HepG2 (cell line): ENCODE measurements at regions not wholly inside any gene's neighbourhood (a gene's known extent, or its start where the extent isn't known, plus 50 kb on each side); places are given as distances from the start of the nearest gene placed in this dataset.

Experiments used
- ARNT ChIP-seq: fragments of 450-650 bp; IDR thresholded peaks from 2 replicates; pipeline ENCODE4 v1.6.1; 2017
- CREB1 ChIP-seq, 2 experiments: fragments of 450-650 bp in 1 of 2; IDR thresholded peaks; 2 replicates each; pipeline ENCODE4 v1.6.1; 2016 to 2017; ENCODE audit warnings: control low read depth in 1 of 2, mild to moderate bottlenecking in 1 of 2, missing compliant biosample characterization in 1 of 2, missing genetic modification characterization in 1 of 2
- DR1 ChIP-seq: sonication (generic); formaldehyde crosslinking; IDR thresholded peaks from 2 replicates; pipeline ENCODE4 v1.8.0; 2021; ENCODE audit warnings: mild to moderate bottlenecking, missing genetic modification reagents, inconsistent platforms
- ELF3 ChIP-seq: IDR thresholded peaks from 2 replicates; pipeline ENCODE4 v1.6.1; 2016; ENCODE audit warnings: missing genetic modification reagents, missing compliant biosample characterization
- EP300 ChIP-seq, 3 experiments: sonication (generic) in 1 of 3; formaldehyde crosslinking in 1 of 3; IDR thresholded peaks; 2 replicates each; pipeline versions ENCODE4 v1.5.1 to v1.6.1; 2011 to 2020; ENCODE audit warnings: low read depth in 2 of 3, low read length in 2 of 3, borderline replicate concordance in 1 of 3, improper control_type of control experiment in 1 of 3, mild to moderate bottlenecking in 1 of 3, missing genetic modification reagents in 1 of 3, moderate library complexity in 1 of 3
- HOXA5 ChIP-seq: sonication (generic); formaldehyde crosslinking; IDR thresholded peaks from 2 replicates; pipeline ENCODE4 v1.4.0; 2020; ENCODE audit warnings: missing genetic modification reagents
- IKZF1 ChIP-seq: fragments of 450-650 bp; IDR thresholded peaks from 2 replicates; pipeline ENCODE4 v1.7.1; 2016
- MED8 ChIP-seq: sonication (generic); formaldehyde crosslinking; IDR thresholded peaks from 2 replicates; pipeline ENCODE4 v1.8.1; 2023; ENCODE audit warnings: mild to moderate bottlenecking, missing genetic modification reagents; ENCODE audit not compliant: insufficient replicate concordance
- NBN ChIP-seq: fragments of 450-650 bp; conservative IDR thresholded peaks from 2 replicates; pipeline ENCODE4 v1.6.1; 2017
- NFE2L2 ChIP-seq: fragments of 150-350 bp; IDR thresholded peaks from 2 replicates; pipeline ENCODE4 v1.6.1; 2014; ENCODE audit warnings: low read length
- RBM22 ChIP-seq: fragments of 200-400 bp; formaldehyde crosslinking; optimal IDR thresholded peaks from 2 replicates; pipeline ENCODE3; 2017; ENCODE audit warnings: mild to moderate bottlenecking, low read length, moderate library complexity
- SOX13 ChIP-seq, 3 experiments: fragments of 450-650 bp in 1 of 3; sonication (generic) in 1 of 3; formaldehyde crosslinking in 1 of 3; IDR thresholded peaks in 2 of 3; conservative IDR thresholded peaks in 1 of 3; 2 replicates each; pipeline versions ENCODE4 v1.5.0 to v1.6.1; 2016 to 2020; ENCODE audit warnings: antibody characterized with exemption in 1 of 3, mild to moderate bottlenecking in 1 of 3, missing compliant biosample characterization in 1 of 3, missing genetic modification reagents in 1 of 3, moderate library complexity in 1 of 3
- ZNF260 ChIP-seq: sonication (generic); formaldehyde crosslinking; IDR thresholded peaks from 2 replicates; pipeline ENCODE4 v1.4.0; 2020; ENCODE audit warnings: missing genetic modification reagents, low read depth, mild to moderate bottlenecking, borderline replicate concordance
- TF ChIP-seq, protein P1 (sequence below): sonication (generic); formaldehyde crosslinking; IDR thresholded peaks from 2 replicates; pipeline ENCODE4 v1.4.0; 2020; ENCODE audit warnings: mild to moderate bottlenecking, missing genetic modification reagents
- TF ChIP-seq, protein P2 (sequence below): sonication (generic); formaldehyde crosslinking; IDR thresholded peaks from 2 replicates; pipeline ENCODE4 v1.4.0; 2020; ENCODE audit warnings: missing genetic modification reagents
- TF ChIP-seq, protein P3 (sequence below), 2 experiments: sonication (generic) in 1 of 2; formaldehyde crosslinking in 1 of 2; IDR thresholded peaks; 2 replicates each; pipeline versions ENCODE4 v1.4.0 to v1.6.1; 2016 to 2020; ENCODE audit warnings: borderline replicate concordance in 1 of 2, low read depth in 1 of 2, mild to moderate bottlenecking in 1 of 2, missing genetic modification reagents in 1 of 2
- TF ChIP-seq, protein P4 (sequence below): sonication (generic); IDR thresholded peaks from 2 replicates; pipeline ENCODE4 v1.6.1; 2016; ENCODE audit warnings: low read depth, borderline replicate concordance

DNA sequence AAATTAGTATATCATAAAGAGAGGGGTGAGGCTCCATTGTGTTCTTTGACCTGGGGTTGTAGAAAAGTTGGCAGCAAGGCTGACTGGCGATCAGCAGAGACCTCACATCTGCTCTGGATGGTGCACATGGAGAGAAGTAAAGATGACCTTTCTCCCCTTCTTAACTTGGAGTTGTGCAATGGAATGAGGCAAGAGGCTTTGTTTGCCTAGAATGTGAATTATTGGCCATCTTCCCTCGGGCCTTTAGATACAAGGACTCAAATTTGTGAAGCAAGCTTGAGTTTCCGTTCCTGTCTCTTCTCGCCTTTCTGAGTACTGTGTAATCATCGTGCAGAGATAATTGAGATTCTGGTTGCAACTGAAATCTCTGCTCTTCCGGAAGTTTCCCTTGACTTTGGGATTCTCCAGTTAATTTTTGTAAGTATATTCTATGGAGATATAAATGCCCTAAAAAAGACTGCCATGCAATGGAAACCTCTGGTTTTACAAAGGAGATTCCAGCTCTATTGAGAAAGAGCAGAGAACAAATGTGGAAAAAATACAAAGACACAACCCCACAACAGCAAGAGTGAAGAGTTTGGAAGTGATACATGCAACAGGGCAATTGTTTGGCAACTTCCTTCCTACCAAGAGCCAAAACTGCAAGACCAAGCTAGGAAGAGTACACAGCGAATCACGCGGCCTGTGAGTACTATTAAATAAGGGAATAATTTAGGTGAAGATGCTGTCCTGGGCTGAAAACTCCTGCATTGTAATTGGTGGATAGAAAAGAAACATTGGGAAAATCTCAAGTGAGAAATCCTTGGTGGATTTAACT lies 542.3 kb upstream of the NRP1 start (continued):
- no peak for TF ChIP-seq IKZF1
- no peak for TF ChIP-seq ARNT
- TF ChIP-seq ELF3 (CRISPR knock-in tag) = 0 out of 2 replicates have a peak, but pooled peaks have one; percentile 17
- TF ChIP-seq, protein P1, sequence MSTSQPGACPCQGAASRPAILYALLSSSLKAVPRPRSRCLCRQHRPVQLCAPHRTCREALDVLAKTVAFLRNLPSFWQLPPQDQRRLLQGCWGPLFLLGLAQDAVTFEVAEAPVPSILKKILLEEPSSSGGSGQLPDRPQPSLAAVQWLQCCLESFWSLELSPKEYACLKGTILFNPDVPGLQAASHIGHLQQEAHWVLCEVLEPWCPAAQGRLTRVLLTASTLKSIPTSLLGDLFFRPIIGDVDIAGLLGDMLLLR (CRISPR knock-in tag) = no peak
- no peak for TF ChIP-seq ZNF260 (CRISPR knock-in tag)
- TF ChIP-seq SOX13 (IDR thresholded peaks at IDR 0.05) = peak; percentile 51; the same call in 1 of the 2 replicates
- peak in 1 of 2 experiments; percentile 88; a peak in 2 of 4 replicates for TF ChIP-seq SOX13 (CRISPR knock-in tag; conservative IDR thresholded peaks at IDR 0.05 in 1 of 2, IDR thresholded peaks at IDR 0.05 in 1 of 2)
- TF ChIP-seq, protein P2, sequence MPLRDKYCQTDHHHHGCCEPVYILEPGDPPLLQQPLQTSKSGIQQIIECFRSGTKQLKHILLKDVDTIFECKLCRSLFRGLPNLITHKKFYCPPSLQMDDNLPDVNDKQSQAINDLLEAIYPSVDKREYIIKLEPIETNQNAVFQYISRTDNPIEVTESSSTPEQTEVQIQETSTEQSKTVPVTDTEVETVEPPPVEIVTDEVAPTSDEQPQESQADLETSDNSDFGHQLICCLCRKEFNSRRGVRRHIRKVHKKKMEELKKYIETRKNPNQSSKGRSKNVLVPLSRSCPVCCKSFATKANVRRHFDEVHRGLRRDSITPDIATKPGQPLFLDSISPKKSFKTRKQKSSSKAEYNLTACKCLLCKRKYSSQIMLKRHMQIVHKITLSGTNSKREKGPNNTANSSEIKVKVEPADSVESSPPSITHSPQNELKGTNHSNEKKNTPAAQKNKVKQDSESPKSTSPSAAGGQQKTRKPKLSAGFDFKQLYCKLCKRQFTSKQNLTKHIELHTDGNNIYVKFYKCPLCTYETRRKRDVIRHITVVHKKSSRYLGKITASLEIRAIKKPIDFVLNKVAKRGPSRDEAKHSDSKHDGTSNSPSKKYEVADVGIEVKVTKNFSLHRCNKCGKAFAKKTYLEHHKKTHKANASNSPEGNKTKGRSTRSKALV (CRISPR knock-in tag) = no peak
- TF ChIP-seq EP300 (IDR thresholded peaks at IDR 0.05; ENCODE audit: low read depth in 2 of 2, low read length in 2 of 2) = peak in 1 of 2 experiments; percentile 89; a peak in 2 of 4 replicates
- no peak for TF ChIP-seq EP300 (CRISPR knock-in tag; IDR thresholded peaks at IDR 0.05; ENCODE audit: borderline replicate concordance)
- TF ChIP-seq DR1 (CRISPR knock-in tag) = no peak; the same call in 1 of the 2 replicates
- TF ChIP-seq, protein P3, sequence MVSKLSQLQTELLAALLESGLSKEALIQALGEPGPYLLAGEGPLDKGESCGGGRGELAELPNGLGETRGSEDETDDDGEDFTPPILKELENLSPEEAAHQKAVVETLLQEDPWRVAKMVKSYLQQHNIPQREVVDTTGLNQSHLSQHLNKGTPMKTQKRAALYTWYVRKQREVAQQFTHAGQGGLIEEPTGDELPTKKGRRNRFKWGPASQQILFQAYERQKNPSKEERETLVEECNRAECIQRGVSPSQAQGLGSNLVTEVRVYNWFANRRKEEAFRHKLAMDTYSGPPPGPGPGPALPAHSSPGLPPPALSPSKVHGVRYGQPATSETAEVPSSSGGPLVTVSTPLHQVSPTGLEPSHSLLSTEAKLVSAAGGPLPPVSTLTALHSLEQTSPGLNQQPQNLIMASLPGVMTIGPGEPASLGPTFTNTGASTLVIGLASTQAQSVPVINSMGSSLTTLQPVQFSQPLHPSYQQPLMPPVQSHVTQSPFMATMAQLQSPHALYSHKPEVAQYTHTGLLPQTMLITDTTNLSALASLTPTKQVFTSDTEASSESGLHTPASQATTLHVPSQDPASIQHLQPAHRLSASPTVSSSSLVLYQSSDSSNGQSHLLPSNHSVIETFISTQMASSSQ (IDR thresholded peaks at IDR 0.05; ENCODE audit: low read depth) = no peak
- TF ChIP-seq, protein P3 (CRISPR knock-in tag; IDR thresholded peaks at IDR 0.05; ENCODE audit: borderline replicate concordance) = peak; percentile 71; the same call in 1 of the 2 replicates
- TF ChIP-seq CREB1 (IDR thresholded peaks at IDR 0.05) = no peak
- peak; percentile 43; the same call in 1 of the 2 replicates for TF ChIP-seq CREB1 (CRISPR knock-in tag; IDR thresholded peaks at IDR 0.05)
- TF ChIP-seq NBN = no peak
- TF ChIP-seq RBM22 = no peak
- TF ChIP-seq MED8 (CRISPR knock-in tag) = peak; percentile 17
- TF ChIP-seq, protein P4, sequence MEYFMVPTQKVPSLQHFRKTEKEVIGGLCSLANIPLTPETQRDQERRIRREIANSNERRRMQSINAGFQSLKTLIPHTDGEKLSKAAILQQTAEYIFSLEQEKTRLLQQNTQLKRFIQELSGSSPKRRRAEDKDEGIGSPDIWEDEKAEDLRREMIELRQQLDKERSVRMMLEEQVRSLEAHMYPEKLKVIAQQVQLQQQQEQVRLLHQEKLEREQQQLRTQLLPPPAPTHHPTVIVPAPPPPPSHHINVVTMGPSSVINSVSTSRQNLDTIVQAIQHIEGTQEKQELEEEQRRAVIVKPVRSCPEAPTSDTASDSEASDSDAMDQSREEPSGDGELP = no peak
- TF ChIP-seq HOXA5 = no peak; the same call in 1 of the 2 replicates
- no peak for TF ChIP-seq NFE2L2
